NCI-H2227 (cell line): ENCODE measurements at regions not wholly inside any gene's neighbourhood (a gene's known extent, or its start where the extent isn't known, plus 50 kb on each side); places are given as distances from the start of the nearest gene placed in this dataset.

ENCODE experiments used
- DNase-seq: peaks from one replicate; lab custom pipeline; 2025; ENCODE audit not compliant: unreplicated experiment; lab: John Stamatoyannopoulos, UW

DNA sequence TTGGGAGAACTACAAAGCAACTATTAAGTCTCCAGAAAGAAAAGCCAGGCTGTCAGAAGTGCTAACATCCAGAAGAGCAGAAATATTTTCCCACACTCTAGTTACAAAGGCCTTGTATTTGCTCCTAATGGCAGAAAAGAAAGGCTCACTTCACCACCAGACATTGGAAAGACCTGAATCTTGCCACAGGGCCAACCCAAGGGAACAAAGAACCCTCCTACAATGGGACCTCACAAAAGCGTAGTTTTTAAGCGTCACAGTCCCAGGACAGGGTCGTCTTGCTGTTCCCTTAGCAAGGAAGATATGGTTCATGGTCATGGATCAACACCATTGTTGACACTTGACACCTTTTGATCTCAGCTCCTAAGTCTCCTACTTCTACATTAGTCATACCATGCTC is 119.1 kb downstream of the RPS29 start:
- DNase-seq, result no peak

- DNase-seq, result no peak
Measured at GRCh38 chr14:49464885-49465284, 121.3 kb downstream of the RPS29 start.

GRCh38 chr14:49463146-49463545 is 123.0 kb downstream of the RPS29 start:
- DNase-seq, result no peak

GRCh38 chr14:49461529-49462401 is 124.4 kb downstream of the RPS29 start:
- peak; percentile 57 for DNase-seq

GRCh38 chr14:49460662-49461061 is 125.5 kb downstream of the RPS29 start:
- DNase-seq, result no peak

- no peak for DNase-seq
Measured at GRCh38 chr14:49456589-49456988, 129.6 kb downstream of the RPS29 start.

- no peak for DNase-seq
Measured at GRCh38 chr14:49451938-49452337, 134.2 kb downstream of the RPS29 start.

GRCh38 chr14:49449749-49450148 is 136.4 kb downstream of the RPS29 start:
- no peak for DNase-seq

GRCh38 chr14:49447540-49448107 is 138.6 kb downstream of the RPS29 start:
- DNase-seq, result no peak

GRCh38 chr14:49446801-49447200 is 139.4 kb downstream of the RPS29 start:
- DNase-seq, result no peak

DNA sequence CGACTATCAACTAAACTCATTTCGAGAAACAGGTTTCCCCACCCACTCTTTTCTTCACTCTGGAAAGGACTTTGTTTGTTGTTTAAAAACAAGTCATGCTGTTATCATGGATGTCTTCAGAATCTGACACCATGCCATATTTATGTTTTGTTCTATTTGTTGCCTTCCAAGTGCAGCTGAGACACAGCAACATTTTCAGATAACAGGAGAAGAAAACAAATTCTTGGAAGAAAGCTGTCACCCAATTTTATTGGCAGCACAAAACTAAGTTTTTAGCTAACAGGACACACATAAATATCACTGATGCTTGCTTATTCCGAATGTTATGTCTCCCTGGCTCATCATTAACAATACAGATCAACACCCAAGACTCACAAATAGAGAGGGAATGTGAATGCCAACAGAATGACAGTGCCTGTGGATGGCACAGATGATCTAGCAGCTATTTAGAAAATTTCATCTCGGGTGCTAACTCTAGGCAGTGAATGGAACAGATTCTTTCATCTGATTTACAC is 147.9 kb downstream of the RPS29 start:
- DNase-seq, result no peak

DNA sequence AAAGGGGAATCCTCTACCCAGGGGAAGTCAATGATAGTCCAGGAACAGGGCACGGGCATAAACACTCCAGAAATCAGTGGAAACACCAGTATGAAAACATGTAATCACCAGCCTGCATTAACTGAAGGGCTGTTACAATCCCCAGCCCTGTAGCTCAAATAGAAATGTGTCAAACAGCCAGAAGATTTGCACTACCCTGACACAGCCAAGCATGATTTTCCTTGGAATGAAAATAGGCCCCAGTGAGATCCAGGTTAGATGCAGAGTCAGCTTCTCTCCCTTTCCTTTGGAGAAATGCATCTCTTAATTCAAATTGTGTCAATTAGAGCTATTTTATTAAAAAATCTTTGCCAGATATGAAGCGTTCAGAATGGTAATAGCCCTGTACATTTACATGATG is 158.1 kb downstream of the RPS29 start:
- DNase-seq, result no peak

- DNase-seq, result no peak
Measured at GRCh38 chr14:49427117-49427516, 159.1 kb downstream of the RPS29 start.

DNA sequence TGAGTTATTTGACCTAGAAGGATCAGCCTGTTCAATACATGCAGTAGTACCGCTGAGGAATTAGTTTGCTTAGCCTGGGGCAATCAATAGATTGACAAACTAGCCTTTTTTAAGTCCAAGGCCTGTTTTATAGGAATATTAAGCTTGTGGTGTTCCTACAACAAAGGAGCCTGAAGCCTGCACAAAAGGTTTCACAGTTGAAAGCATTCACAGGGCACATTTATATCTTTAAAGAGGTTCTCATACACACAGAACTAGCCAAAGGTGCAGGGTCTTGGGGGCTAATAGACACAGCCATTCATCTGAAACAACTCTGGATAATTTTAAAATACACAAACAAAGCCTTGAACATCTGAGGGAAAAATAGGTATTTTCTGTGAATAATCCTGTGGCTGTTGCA is 160.3 kb downstream of the RPS29 start:
- no peak for DNase-seq

DNA sequence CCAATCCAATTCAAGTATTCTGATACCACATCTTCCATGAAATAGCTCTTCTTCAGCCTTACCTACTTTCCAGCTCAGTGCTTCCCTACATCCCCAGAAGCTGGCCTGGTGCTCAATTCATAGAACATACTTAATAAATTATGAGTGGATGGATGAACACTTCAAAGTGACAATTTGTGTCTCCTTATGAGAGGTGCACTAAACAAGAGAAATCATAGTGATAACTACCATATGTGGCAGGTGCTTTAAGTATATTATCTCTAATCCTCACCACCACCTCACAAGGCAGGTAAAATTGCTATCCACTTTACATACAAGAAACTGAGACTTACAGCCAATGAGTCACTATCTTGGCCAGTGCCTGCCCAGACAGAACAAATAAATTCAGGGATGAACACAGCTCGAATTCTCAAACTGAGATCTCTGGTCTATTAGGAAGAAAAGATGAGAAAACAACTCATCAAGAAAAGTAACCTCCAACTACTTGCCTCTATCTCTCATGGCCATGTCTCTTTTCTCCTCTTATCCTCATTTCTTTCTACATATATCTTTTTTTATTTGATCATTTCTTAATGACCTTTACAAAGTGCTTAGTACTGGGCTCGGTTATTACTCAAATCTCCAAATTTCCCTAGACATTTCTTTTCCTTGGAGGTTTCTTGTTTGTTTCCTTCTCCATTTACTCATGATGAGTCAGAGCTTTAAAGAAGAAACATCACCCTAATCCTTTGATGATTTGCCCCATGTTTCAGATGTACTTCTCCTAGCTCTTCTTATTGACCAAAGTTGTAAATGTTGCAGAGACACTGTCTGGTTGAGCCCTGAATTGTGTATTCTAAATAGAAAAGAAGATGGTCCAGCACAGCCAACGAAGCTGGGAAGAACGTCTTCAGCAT is 161.5 kb downstream of the RPS29 start:
- no peak for DNase-seq

DNA sequence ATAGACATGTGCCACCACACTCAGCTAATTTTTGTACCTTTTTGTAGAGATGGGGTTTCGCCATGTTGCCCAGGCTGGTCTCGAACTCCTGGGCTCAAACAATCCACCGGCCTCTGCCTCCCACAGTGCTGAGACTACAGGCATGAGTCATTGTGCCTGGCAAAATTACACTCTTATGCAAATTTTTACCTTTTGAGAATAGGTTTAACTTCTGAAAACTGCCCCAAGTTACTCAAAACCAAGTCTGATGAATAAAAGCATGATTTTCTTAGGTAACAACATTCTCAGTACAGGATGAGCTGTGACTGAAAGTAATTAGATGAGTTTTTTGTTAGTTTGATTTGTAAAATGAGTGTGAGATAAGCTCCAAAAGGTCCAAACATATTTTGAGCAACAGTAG is 166.0 kb downstream of the RPS29 start:
- no peak for DNase-seq

DNA sequence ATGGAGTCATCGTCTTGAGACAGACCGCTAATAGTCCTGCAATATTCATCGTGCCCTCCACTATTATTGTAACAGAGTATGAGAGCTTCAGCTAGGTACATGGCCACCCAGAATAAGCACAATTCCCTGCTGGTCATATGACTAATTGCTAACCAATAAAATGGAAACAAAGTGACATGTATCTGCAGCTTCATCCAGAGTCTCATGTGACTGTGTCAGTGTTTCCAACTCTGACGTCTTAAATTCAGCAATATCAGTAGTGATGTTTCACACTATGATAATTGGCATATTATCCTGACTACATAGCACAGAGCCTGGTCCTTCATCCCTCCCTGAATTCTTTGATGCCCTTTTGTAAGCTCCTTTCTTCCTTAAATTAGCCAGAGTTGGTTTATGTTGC is 167.4 kb downstream of the RPS29 start:
- no peak for DNase-seq

GRCh38 chr14:49417790-49418189 is 168.4 kb downstream of the RPS29 start:
- no peak for DNase-seq

DNA sequence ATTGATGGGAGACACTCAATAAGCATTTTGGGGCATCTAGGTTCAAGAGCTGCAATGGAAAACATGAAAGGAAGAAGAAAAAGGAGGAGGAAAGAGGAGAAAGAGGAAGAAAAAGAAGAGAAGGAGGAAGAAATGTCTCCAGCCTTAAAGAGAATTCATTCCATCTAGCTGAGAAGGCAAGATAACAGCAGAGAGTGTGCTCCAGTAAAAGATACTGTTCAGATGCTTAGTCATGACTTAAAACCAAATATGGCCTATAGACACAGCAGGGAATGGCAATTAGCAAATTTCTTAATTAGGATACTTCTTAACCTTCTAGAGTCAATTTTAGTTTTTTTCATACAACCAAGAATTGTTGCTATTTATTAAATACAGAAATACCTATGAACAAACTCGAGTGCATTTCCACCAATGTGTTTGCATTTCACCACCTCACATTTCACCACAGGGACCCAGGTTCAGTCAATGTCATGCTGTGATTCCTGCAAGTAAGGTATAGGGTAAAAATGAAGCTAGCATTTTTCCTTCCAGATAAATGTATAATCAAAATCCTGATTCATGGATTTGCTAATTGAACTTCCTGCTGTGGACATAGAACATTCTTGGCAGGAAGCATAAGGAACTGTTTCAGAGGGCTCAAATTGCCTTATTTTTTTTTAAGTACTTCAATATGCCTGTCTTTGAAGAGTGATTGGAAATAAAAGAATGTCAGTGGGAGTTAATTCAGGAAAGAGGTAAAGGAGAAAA is 177.8 kb downstream of the RPS29 start:
- no peak for DNase-seq

DNA sequence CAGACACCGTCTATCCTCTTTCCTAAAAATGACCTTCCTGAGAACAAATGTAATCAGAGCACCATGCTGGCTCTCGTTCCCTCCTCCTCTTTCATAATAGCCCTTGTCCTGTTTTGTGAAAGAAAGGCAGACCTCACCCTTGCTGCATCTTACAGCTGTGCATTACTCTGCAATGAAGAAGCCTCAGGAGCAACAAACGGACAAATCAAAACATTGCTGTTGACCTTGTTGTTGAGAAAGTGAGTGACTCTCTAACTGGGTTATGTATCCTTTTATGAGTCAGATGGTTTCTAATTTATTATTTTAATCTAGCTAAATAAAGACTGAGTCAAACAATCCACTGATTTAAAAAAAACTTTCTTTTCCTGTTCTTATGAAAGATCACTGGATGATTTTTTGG is 180.9 kb downstream of the RPS29 start:
- DNase-seq, result no peak

- no peak for DNase-seq
Measured at GRCh38 chr14:49401373-49401772, 184.8 kb downstream of the RPS29 start.
